ENCODE measurements at regions not wholly inside any gene's neighbourhood (a gene's known extent, or its start where the extent isn't known, plus 50 kb on each side); places are given as distances from the start of the nearest gene placed in this dataset.

DNA sequence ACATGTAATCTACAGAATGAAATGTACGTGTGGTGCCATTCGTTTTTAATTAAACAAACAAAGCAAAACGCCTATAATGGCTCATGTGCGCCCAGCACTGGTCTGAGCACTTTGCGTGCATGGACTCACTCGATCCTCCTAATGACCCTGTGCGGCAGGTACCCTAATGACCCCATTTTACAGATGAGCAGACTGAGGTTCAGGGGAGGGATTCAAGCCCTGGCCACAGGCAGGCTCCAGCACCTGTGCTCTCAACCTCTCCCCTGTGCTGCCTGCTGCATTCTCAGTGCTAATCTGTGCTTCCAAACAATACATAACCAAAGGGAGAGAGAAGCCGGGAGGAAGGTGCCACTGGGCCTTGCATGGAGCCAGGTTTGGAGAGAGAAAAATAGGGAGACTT, 124.2 kb upstream of the ZBTB40 start:
- Histone ChIP-seq H4K8ac (ENCODE audit: extremely low read depth, insufficient read depth, low read length) (no peak overlapping the region), H4K20me1 (replicated peaks in 1 of 2; ENCODE audit: control insufficient read depth in 1 of 2, insufficient read depth in 2 of 2, low read length in 2 of 2) (no peaks in the 10 kb centered on the region), H2BK20ac (ENCODE audit: low read length) (no peak overlapping the region), H3K27ac (ENCODE audit: low read depth, low read length) (no peak overlapping the region), H2BK15ac (ENCODE audit: low read length) (no peak overlapping the region), H2BK5ac (ENCODE audit: low read depth, low read length) (no peak overlapping the region), H3K4me1 (replicated peaks in 1 of 4; ENCODE audit: control insufficient read depth in 3 of 4, insufficient read depth in 4 of 4, low read length in 3 of 4) (peaks cover 0 to 3% (median 2%) of the 10 kb centered on the region in 4 experiments; a peak in 3 of 7 replicates), H3K4me2 (ENCODE audit: insufficient read depth in 1 of 2, low read depth in 2 of 2, low read length in 2 of 2) (no peak overlapping the region), H2BK12ac (ENCODE audit: low read depth, low read length) (no peak overlapping the region), H3K4me3 (ENCODE audit: extremely low read depth in 1 of 4, insufficient read depth in 2 of 4, low read depth in 3 of 4, low read length in 4 of 4) (no peak overlapping the region), H3K4ac (replicated peaks; ENCODE audit: insufficient read length, low read depth, low read length) (no peak overlapping the region), H3K23ac (ENCODE audit: insufficient read length) (no peak overlapping the region), H2AFZ (ENCODE audit: low read length) (no peak overlapping the region), H3K23me2 (ENCODE audit: low read depth, low read length) (no peaks in the 10 kb centered on the region), H3K36me3 (ENCODE audit: control insufficient read depth in 2 of 4, insufficient read depth in 4 of 4, low read length in 3 of 4) (no peaks in the 10 kb centered on the region), H3K9ac (replicated peaks in 1 of 4; ENCODE audit: extremely low read depth in 1 of 4, low read depth in 3 of 4, low read length in 3 of 4) (no peak overlapping the region), H3K14ac (ENCODE audit: insufficient read length) (no peak overlapping the region), H4K91ac (replicated peaks; ENCODE audit: insufficient read length, low read length) (no peak overlapping the region), H2AK5ac (ENCODE audit: low read depth, low read length) (no peak overlapping the region), H2BK120ac (replicated peaks; ENCODE audit: low read depth, low read length) (no peak overlapping the region), H3K9me3 (ENCODE audit: insufficient read depth in 2 of 2, low read depth in 1 of 2, low read length in 1 of 2) (no peaks in the 10 kb centered on the region), H3K79me2 (ENCODE audit: control insufficient read depth in 1 of 2, insufficient read depth in 2 of 2, low read length in 2 of 2) (no peaks in the 10 kb centered on the region), H4K5ac (ENCODE audit: insufficient read length, low read depth, low read length) (no peak overlapping the region), H3K27me3 (replicated peaks in 1 of 4; ENCODE audit: control insufficient read depth in 3 of 4, extremely low read depth in 1 of 4, insufficient read depth in 3 of 4, low read length in 3 of 4) (no peaks in the 10 kb centered on the region), H3K79me1 (ENCODE audit: low read depth, low read length) (no peaks in the 10 kb centered on the region), H3K18ac (ENCODE audit: extremely low read depth, low read length) (no peak overlapping the region), H3K56ac (replicated peaks; ENCODE audit: insufficient read length, low read depth, low read length) (no peak overlapping the region)
- 89% methylated on average over 8 of the region's 8 CpGs; no CpG with 5 or more reads in 1 of the 2 experiments for WGBS, 2 experiments (ENCODE audit: extremely low coverage in 1 of 2, insufficient coverage in 1 of 2, insufficient read length in 1 of 2, insufficient replicate concordance in 2 of 2, low coverage in 1 of 2, low lambda C conversion rate in 2 of 2, missing lambda C conversion rate in 1 of 2)
- POLR2A ChIA-PET (ENCODE audit: partially characterized antibody) = no interaction called here
- CTCF ChIA-PET (ENCODE audit: partially characterized antibody) = interaction anchor here (1.5 to 3.4 kb wide), 2 partner anchors 10 to 92 kb away, joined by 3 to 19 read pairs; no protein-coding TSS in a partner anchor
- TF ChIP-seq TAF7 (optimal IDR thresholded peaks at IDR 0.05; ENCODE audit: borderline replicate concordance, low read depth, low read length) (no peak), SUZ12 (IDR thresholded peaks at IDR 0.05; ENCODE audit: low read length) (no peak), KDM5A (IDR thresholded peaks at IDR 0.05; ENCODE audit: low read length) (no peak), KDM1A (IDR thresholded peaks at IDR 0.05; ENCODE audit: borderline replicate concordance, low read length) (peak; percentile 63; the same call in 1 of the 2 replicates), TEAD4 (IDR thresholded peaks at IDR 0.05; ENCODE audit: low read depth, low read length) (no peak)
- no peak for FAIRE-seq
- peak in 1 of 2 experiments; percentile 37 for DNase-seq (ENCODE audit: low read depth in 1 of 2, low spot score in 2 of 2)

Measured in H1 (cell line).